WTC11 (cell line): ENCODE measurements at regions not wholly inside any gene's neighbourhood (a gene's known extent, or its start where the extent isn't known, plus 50 kb on each side); places are given as distances from the start of the nearest gene placed in this dataset.

Experiments used
- ATAC-seq: fragments of 200-7000 bp; cut with Tn5 transposase; 2 replicates; pipeline ENCODE4 v1.10.0; 2021; ENCODE audit warnings: mild to moderate bottlenecking, moderate library complexity
- CTCF ChIA-PET: fragments of 300-600 bp; sonication (Branson Sonifier 250); formaldehyde crosslinking; loops from one replicate; lab custom pipeline; 2021; ENCODE audit warnings: antibody characterized with exemption; lab: Charles Lee
- POLR2A ChIA-PET: fragments of 350-600 bp; sonication (Branson Sonifier 250); formaldehyde crosslinking; loops from one replicate; lab custom pipeline; 2021; ENCODE audit warnings: antibody characterized with exemption; lab: Charles Lee
- DNase-seq: peaks from one replicate; pipeline ENCODE4 v3.0.0; 2021; ENCODE audit warnings: low spot score
- H3K27ac Mint-ChIP-seq: 2 replicates; pipeline ENCODE4 v1.8.0; 2021; ENCODE audit warnings: mixed read lengths
- H3K27me3 Mint-ChIP-seq: 2 replicates; pipeline ENCODE4 v1.8.0; 2021; ENCODE audit warnings: low read depth, mild to moderate bottlenecking, moderate library complexity, mixed read lengths
- H3K36me3 Mint-ChIP-seq: 2 replicates; pipeline ENCODE4 v1.8.0; 2021; ENCODE audit warnings: mixed read lengths
- H3K4me1 Mint-ChIP-seq: 2 replicates; pipeline ENCODE4 v1.8.0; 2022; ENCODE audit warnings: mixed read lengths
- H3K4me3 Mint-ChIP-seq: 2 replicates; pipeline ENCODE4 v1.8.0; 2021; ENCODE audit warnings: mild to moderate bottlenecking, moderate library complexity, mixed read lengths
- H3K9me3 Mint-ChIP-seq: 2 replicates; pipeline ENCODE4 v1.8.0; 2021; ENCODE audit warnings: mixed read lengths
- ETV6 ChIP-seq: sonication (generic); formaldehyde crosslinking; IDR thresholded peaks from 2 replicates; pipeline ENCODE4 v1.8.1; 2022; ENCODE audit warnings: mild to moderate bottlenecking, missing genetic modification reagents
- FOXK1 ChIP-seq: sonication (generic); formaldehyde crosslinking; IDR thresholded peaks from 2 replicates; pipeline ENCODE4 v1.8.0; 2022; ENCODE audit warnings: mild to moderate bottlenecking, moderate library complexity, missing genetic modification reagents
- MAX ChIP-seq: sonication (generic); formaldehyde crosslinking; IDR thresholded peaks from 2 replicates; pipeline ENCODE4 v1.8.0; 2022; ENCODE audit warnings: mild to moderate bottlenecking, missing genetic modification reagents
- MYBL2 ChIP-seq: sonication (generic); formaldehyde crosslinking; IDR thresholded peaks from 2 replicates; pipeline ENCODE4 v1.8.1; 2023; ENCODE audit warnings: mild to moderate bottlenecking, moderate library complexity, missing genetic modification reagents
- NR1H2 ChIP-seq: sonication (generic); formaldehyde crosslinking; IDR thresholded peaks from 2 replicates; pipeline ENCODE4 v1.9.0; 2021; ENCODE audit warnings: mild to moderate bottlenecking, moderate library complexity, missing genetic modification reagents
- STAT6 ChIP-seq: sonication (generic); formaldehyde crosslinking; conservative IDR thresholded peaks from 2 replicates; pipeline ENCODE4 v1.8.1; 2023; ENCODE audit warnings: mild to moderate bottlenecking, low read depth, missing genetic modification reagents, moderate library complexity
- TCF7 ChIP-seq: sonication (generic); formaldehyde crosslinking; IDR thresholded peaks from 2 replicates; pipeline ENCODE4 v1.8.0; 2022; ENCODE audit warnings: mild to moderate bottlenecking, low read depth, missing genetic modification reagents, moderate library complexity
- ZBTB21 ChIP-seq: sonication (generic); formaldehyde crosslinking; IDR thresholded peaks from 2 replicates; pipeline ENCODE4 v1.8.1; 2023; ENCODE audit warnings: mild to moderate bottlenecking, missing genetic modification reagents, borderline replicate concordance
- ZNF512 ChIP-seq: sonication (generic); formaldehyde crosslinking; IDR thresholded peaks from 2 replicates; pipeline ENCODE4 v1.8.1; 2022; ENCODE audit warnings: missing genetic modification reagents, borderline replicate concordance
- ZNF532 ChIP-seq: fragments of 250-450 bp; sonication (Bioruptor Pico); IDR thresholded peaks from 2 replicates; pipeline ENCODE4 v1.9.0; 2021; ENCODE audit warnings: mild to moderate bottlenecking, borderline replicate concordance
- TF ChIP-seq, protein P1 (sequence below): sonication (generic); formaldehyde crosslinking; IDR thresholded peaks from 2 replicates; pipeline ENCODE4 v1.8.1; 2023; ENCODE audit warnings: mild to moderate bottlenecking, missing genetic modification reagents, moderate library complexity
- TF ChIP-seq, protein P2 (sequence below): sonication (generic); formaldehyde crosslinking; IDR thresholded peaks from 2 replicates; pipeline ENCODE4 v1.8.0; 2023; ENCODE audit warnings: mild to moderate bottlenecking, missing genetic modification reagents
- TF ChIP-seq, protein P3 (sequence below): fragments of 250-450 bp; sonication (Bioruptor Pico); IDR thresholded peaks from 2 replicates; pipeline ENCODE4 v2.1.2; 2022; ENCODE audit warnings: mild to moderate bottlenecking, moderate library complexity
- TF ChIP-seq, protein P4 (sequence below): sonication (generic); formaldehyde crosslinking; IDR thresholded peaks from 2 replicates; pipeline ENCODE4 v1.8.1; 2023; ENCODE audit warnings: mild to moderate bottlenecking, missing genetic modification reagents, borderline replicate concordance

DNA sequence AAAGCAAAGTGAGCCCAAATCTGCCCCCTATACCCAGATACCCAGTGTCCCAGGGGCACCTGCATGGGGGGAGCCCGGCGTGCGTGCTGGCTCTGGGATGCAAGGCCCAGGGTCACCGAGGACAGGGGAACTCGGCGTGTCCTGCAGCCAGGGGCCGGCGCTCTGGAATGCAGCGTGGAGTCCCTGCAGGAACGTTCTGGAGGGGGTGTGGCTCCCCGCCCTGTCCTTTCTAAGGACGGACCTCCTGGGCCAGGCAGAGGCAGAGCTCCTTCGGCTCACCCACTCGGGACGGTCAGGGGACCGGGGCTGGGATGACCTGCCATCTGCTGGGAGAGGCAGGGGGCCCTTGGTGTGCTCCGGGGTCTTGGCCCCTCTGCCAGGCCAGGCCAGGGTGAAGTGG is 1196.8 kb downstream of the BRD1 start (continued):
- TF ChIP-seq TCF7 (CRISPR knock-in tag): no peak
- TF ChIP-seq MAX (CRISPR knock-in tag): no peak
- TF ChIP-seq, protein P1, sequence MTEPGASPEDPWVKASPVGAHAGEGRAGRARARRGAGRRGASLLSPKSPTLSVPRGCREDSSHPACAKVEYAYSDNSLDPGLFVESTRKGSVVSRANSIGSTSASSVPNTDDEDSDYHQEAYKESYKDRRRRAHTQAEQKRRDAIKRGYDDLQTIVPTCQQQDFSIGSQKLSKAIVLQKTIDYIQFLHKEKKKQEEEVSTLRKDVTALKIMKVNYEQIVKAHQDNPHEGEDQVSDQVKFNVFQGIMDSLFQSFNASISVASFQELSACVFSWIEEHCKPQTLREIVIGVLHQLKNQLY (CRISPR knock-in tag): no peak
- TF ChIP-seq MYBL2 (CRISPR knock-in tag): no peak
- TF ChIP-seq, protein P2, sequence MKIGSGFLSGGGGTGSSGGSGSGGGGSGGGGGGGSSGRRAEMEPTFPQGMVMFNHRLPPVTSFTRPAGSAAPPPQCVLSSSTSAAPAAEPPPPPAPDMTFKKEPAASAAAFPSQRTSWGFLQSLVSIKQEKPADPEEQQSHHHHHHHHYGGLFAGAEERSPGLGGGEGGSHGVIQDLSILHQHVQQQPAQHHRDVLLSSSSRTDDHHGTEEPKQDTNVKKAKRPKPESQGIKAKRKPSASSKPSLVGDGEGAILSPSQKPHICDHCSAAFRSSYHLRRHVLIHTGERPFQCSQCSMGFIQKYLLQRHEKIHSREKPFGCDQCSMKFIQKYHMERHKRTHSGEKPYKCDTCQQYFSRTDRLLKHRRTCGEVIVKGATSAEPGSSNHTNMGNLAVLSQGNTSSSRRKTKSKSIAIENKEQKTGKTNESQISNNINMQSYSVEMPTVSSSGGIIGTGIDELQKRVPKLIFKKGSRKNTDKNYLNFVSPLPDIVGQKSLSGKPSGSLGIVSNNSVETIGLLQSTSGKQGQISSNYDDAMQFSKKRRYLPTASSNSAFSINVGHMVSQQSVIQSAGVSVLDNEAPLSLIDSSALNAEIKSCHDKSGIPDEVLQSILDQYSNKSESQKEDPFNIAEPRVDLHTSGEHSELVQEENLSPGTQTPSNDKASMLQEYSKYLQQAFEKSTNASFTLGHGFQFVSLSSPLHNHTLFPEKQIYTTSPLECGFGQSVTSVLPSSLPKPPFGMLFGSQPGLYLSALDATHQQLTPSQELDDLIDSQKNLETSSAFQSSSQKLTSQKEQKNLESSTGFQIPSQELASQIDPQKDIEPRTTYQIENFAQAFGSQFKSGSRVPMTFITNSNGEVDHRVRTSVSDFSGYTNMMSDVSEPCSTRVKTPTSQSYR (CRISPR knock-in tag): no peak
- TF ChIP-seq NR1H2 (CRISPR knock-in tag): no peak
- TF ChIP-seq, protein P3, sequence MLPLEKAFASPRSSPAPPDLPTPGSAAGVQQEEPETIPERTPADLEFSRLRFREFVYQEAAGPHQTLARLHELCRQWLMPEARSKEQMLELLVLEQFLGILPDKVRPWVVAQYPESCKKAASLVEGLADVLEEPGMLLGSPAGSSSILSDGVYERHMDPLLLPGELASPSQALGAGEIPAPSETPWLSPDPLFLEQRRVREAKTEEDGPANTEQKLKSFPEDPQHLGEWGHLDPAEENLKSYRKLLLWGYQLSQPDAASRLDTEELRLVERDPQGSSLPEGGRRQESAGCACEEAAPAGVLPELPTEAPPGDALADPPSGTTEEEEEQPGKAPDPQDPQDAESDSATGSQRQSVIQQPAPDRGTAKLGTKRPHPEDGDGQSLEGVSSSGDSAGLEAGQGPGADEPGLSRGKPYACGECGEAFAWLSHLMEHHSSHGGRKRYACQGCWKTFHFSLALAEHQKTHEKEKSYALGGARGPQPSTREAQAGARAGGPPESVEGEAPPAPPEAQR: no peak
- no peak for TF ChIP-seq ZBTB21 (CRISPR knock-in tag)
- TF ChIP-seq FOXK1 (CRISPR knock-in tag): no peak
- TF ChIP-seq ZNF512 (CRISPR knock-in tag): no peak
- TF ChIP-seq, protein P4, sequence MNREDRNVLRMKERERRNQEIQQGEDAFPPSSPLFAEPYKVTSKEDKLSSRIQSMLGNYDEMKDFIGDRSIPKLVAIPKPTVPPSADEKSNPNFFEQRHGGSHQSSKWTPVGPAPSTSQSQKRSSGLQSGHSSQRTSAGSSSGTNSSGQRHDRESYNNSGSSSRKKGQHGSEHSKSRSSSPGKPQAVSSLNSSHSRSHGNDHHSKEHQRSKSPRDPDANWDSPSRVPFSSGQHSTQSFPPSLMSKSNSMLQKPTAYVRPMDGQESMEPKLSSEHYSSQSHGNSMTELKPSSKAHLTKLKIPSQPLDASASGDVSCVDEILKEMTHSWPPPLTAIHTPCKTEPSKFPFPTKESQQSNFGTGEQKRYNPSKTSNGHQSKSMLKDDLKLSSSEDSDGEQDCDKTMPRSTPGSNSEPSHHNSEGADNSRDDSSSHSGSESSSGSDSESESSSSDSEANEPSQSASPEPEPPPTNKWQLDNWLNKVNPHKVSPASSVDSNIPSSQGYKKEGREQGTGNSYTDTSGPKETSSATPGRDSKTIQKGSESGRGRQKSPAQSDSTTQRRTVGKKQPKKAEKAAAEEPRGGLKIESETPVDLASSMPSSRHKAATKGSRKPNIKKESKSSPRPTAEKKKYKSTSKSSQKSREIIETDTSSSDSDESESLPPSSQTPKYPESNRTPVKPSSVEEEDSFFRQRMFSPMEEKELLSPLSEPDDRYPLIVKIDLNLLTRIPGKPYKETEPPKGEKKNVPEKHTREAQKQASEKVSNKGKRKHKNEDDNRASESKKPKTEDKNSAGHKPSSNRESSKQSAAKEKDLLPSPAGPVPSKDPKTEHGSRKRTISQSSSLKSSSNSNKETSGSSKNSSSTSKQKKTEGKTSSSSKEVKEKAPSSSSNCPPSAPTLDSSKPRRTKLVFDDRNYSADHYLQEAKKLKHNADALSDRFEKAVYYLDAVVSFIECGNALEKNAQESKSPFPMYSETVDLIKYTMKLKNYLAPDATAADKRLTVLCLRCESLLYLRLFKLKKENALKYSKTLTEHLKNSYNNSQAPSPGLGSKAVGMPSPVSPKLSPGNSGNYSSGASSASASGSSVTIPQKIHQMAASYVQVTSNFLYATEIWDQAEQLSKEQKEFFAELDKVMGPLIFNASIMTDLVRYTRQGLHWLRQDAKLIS (CRISPR knock-in tag): no peak

DNA sequence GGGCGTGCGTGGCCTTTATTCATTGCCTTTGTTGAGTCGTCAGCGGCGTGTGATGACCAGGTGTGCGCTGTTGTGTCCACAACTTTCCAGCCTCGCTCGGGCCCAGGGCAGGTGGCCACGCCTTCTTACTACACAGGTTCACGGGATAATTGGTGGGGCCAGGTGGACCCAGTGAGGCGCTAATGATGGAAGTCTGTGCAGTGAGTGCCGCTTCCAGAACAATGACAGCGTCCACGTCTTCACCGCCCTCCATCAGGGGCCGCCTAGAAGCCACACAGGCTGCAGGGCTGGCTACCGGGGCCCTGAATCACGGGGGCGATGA is 1197.3 kb downstream of the BRD1 start:
- ChIA-PET POLR2A (interaction anchor here (0.6 kb wide), 1 partner anchor 64 kb away, joined by 3 read pairs; no protein-coding TSS in a partner anchor), CTCF (no interaction called here)
- H3K9me3 Mint-ChIP-seq: no peaks in the 10 kb centered on the region
- H3K36me3 Mint-ChIP-seq: no peaks in the 10 kb centered on the region
- no peak overlapping the region for H3K27ac Mint-ChIP-seq
- DNase-seq: no peak
- H3K4me1 Mint-ChIP-seq: peaks cover 30% of the 10 kb centered on the region
- no peaks in the 10 kb centered on the region for H3K27me3 Mint-ChIP-seq
- H3K4me3 Mint-ChIP-seq: no peak overlapping the region
- no peak for ATAC-seq
- TF ChIP-seq ZNF512 (CRISPR knock-in tag): no peak
- TF ChIP-seq ZNF532 (CRISPR knock-in tag): no peak
- TF ChIP-seq ETV6 (CRISPR knock-in tag): no peak
- no peak for TF ChIP-seq STAT6 (CRISPR knock-in tag)
